ENCODE measurements at regions not wholly inside any gene's neighbourhood (a gene's known extent, or its start where the extent isn't known, plus 50 kb on each side); places are given as distances from the start of the nearest gene placed in this dataset.
"Not testable (repeated sequence)": the region's sequence is repeated elsewhere in the genome, so short reads cannot be mapped to it uniquely, and the experiment has no call there.

DNA sequence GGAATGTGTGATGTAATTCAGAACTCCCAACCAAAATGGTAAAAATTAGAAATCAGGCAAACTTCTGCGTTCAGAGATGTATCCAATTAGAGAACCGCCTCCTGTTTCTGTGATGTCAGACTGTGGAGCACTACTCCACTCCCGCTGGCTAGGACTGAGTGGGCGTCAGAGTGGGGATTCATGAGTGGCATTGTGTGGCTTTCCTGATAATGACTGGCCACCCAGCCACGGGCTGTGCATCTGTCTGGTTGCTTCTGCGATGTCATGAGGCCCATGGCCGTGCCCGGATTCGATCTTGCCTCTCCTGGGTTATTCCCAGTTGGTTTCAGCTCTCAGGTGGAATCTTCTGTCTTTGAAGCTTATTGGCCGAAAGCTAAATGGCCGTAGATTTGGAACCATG, 87.1 kb upstream of the KCNA1 start:
- no peak for DNase-seq

DNA sequence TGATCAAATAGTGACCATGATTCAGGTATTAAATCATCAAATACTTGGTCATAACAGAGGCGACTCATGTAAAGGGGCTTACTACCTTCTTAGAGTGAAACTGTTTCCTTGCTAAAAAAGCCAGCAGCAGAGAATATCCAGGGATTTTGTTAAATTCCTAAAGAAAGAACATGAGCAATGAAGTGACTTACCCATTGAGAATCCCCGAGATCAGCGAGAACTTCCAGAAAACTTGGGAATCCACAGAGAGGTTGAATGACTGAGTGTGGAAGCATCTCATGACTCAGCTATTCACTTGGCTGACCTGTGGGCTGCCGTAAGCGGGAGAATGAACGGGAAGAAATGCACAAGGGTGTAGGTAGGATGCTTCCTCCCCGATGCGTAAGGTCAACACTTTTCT, 85.3 kb upstream of the KCNA1 start:
- DNase-seq: no peak

DNA sequence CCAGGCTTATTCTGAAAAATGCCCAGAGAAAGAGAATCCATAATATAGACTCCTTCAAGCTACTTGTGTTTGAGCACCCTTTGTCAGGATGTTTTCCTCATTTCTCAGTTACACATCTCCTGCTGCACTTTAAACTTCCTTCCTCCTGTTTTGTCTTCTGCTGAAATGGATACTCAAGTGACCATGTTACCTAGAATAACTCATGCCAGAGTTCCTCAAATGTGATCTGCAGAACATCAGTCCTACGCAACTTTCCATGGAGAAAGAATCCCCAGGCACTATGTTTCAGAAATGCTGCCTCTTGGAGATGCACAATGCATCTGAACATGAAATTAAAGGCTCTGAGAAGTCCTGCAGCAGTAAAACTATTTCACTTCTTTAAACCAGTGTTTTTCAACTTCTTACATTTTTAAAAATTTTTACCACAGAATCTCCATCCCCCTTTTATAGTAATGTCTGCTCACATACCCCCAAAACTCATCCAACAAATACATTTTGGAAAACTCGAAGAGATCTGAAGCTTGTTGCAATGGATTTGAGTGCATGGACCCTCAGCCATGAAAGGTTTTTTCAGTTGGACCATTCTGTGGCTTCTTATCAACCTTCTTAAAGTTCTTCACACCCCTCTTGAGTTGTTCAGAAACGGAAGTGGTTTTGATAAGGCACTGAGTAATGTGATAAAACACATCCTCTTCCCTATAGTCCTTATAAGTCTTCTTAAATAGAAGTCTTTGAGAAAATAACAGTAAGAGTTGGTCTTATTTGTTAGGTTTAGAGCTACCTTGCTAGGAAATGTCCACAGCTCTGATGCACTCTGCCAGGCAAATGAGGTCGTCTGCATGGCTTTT, 84.5 kb upstream of the KCNA1 start:
- DNase-seq: no peak

- no peak for DNase-seq
Measured at GRCh38 chr12:4826909-4827308, 82.8 kb upstream of the KCNA1 start.

GRCh38 chr12:4828176-4828575, 81.5 kb upstream of the KCNA1 start:
- no peak for DNase-seq

DNA sequence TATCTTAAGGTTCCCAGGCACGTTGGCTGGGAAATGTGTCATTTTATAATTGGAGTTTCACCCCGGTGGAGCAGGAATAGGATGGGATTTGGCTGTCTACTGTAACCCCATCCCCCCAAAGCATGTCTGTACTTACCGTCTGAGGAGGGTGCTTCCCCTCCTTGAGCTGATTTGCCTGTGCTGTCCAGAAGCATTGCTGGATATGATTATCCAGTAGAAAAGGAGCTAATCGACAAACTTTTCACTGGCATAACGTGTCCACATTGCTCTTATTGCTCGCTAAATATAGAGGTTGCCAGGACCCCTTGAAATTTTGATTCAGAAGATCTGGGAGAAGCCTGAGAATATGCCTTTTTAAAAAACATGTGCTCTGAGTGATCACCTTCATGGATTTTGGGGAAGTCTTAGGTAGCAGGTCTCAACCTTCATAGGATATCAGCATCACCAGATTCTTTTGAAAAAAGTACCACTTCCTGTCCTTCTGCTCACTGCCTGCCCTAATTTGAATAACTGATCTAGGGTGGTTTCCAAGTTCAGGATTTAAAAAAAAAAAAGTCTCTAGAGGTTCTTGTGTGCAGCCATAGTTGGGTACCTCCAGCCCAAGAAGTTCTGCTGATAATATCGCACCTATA, 80.4 kb upstream of the KCNA1 start:
- DNase-seq: no peak

GRCh38 chr12:4829793-4830162, 79.9 kb upstream of the KCNA1 start:
- no peak for DNase-seq

- DNase-seq: no peak
Measured at GRCh38 chr12:4830556-4831210, 79.0 kb upstream of the KCNA1 start.

- no peak for DNase-seq
Measured at GRCh38 chr12:4833053-4833452, 76.7 kb upstream of the KCNA1 start.

- DNase-seq: no peak
Measured at GRCh38 chr12:4833524-4833923, 76.2 kb upstream of the KCNA1 start.

DNA sequence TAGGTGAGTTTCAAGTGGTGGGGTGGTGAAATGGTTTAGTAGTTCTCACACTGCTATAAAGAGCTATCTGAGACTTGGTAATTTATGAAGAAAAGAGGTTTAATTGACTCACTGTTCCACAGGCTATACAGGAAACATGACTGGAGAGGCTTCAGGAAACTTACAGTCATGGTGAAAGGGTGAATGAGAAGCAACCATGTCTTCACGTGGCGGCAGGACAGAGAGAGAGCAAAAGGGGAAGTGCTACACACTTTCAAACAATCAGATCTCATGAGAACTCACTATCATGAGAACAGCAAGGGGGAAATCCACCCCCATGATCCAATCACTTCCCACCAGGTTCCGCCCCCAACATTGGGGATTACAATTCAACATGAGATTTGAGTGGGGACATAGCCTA, 67.3 kb upstream of the KCNA1 start:
- not testable (repeated sequence) for DNase-seq

DNA sequence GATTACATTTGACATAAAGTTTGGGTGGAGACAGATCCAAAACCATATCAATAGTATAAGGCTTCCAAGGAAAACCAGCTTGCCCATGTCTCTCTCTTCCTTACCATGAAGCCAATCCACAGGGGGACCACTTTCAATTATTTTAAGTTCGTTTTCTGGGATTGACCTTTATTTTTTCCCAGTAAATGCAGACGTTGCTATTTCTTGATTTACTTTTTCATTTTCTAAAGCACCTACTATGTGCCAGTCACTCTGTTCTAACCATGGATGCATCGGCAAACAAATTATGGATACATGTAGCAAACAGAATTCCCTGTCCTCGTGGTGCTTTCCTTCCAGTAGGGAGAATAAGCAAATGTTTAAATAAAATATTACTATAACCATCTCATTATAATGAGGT, 65.8 kb upstream of the KCNA1 start:
- DNase-seq: no peak

- no peak for DNase-seq
Measured at GRCh38 chr12:4847713-4848112, 62.0 kb upstream of the KCNA1 start.

- no peak for DNase-seq
Measured at GRCh38 chr12:4849115-4849541, 60.6 kb upstream of the KCNA1 start.

- DNase-seq: no peak
Measured at GRCh38 chr12:4849795-4850345, 59.8 kb upstream of the KCNA1 start.

GRCh38 chr12:4850857-4851380, 58.8 kb upstream of the KCNA1 start:
- DNase-seq: no peak

DNA sequence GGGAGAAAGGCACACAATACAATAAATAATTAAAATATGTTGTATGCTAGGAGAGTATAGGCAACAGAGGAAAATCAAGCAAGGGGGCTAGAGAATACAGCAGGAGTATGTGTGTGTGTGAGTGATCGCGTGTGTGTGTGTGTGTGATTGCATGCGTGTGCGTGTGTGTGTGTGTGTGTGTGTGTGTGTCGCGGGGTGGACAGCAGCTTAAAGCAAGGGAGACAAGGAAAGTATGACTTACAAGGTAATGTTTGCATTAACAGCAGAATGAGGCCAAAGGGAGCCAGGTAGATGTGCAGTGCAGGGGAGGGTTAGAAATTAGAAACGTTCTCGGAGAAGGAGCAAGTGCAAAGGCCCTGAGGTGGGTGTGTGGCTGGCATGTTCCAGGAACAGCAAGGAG, 57.4 kb upstream of the KCNA1 start:
- DNase-seq: no peak

DNA sequence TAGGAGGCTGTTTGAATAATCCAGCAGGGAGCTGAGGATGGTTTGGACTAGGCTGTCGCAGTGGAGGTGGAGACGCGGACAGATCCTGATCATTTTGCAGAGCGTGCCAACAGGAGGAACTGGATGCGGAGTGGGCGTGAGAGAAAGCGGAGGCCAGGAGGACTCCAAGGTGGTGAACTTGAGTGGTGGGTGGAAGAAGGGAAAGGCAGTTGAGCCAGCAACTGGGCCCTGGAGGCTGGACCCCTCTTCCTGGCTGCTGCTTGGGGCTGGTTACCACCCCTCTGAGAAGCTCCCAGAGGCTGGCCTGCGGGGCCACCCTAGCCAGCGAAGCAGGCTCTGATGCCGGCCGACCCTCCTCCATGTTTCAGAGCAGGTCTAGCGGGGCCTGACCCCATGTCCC, 56.8 kb upstream of the KCNA1 start:
- DNase-seq: no peak

DNA sequence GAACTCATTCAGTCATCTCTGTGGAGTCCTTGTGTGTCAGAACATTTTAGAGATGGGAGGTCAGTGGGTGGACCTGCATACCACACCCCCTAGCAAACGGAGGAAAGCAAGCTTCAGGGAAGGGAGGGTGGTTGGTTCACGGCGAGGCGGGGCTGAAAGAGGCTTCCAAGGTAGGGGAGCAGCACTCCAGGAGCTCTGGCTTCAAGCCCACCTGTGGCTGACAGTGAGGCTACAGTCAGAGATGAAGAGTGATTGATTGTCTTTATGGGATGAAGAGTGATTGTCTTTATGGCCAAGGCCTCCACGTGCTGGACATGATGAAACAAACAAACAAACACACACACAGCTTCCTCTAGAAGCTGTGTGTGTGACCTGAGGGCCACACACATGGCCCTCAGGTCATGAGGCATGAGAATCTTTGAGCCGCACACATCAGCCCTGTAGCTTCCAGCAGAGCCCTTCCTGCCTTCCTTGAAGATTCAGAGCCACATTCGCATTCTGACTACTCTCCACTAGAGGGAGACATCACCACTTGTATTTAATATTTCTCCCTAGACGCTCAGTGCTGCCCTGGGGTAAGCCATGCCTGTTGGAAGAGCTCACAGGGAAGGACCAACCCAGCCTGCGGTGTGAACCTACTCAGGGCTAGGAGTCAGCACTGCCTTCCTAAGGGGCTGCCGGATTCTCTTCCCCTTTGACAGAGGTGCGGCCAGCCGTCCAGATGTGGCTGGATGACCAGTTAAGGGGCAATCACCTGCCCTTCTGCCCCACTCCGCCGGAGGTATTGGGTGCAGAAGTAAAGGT, 54.4 kb upstream of the KCNA1 start:
- peak; percentile 94 for DNase-seq

DNA sequence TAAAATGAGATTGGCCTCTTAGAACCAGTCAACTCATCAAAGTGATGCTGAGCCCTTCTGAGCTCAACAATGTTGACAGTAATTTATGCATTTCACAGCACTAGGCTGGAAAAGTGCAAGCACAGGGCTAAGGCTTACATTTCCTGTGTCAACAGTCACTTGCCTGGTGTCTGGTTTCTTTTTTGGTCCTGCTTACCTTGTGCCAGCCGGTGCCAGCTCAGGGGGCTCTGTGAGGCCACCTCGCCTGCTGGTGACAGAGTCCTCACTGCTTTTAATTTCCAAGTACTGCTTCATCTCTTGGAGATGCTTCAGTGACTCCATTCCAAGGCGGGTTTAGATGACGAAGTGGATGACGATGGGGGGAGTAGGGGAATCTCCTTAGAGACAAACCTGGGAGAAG, 53.1 kb upstream of the KCNA1 start:
- no peak for DNase-seq

DNA sequence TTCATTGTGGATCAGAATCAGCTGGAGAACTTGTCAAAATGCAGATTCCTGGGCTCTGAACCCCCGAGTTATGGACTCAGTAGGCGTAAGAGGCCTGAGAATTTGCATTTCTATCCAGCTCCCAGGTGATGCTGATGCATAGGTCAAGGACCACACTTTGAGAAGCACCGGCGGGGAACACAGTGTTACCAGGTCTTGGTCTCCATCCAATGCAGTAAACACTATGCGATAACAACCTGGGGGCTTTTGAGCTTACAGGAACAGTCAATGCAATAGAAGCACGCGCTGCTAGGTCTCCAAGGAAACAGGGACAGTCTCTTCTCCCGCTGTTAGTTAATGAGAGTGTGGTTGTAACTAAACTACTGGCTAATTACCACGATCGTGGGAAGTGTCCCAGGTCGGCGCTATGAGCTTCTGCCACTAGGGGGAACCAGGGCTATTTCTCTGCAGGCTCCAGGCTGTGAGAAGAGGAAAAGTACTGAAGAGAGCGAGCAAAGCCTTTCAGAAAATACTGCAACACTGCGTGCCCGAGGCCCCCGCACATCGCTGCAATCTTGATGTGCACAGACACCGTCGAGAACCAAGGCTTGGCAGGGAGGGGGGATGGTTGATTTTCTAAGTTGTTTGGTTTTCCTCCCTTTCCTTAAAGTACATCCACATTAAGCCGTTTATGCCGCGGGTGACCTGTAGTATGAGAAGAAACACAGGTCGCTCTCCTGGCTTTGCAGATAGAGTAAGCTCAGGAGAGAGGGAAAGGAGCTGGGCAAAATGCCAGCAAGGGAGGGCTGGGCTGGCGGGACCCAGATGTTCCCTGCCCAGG, 52.0 kb upstream of the KCNA1 start:
- DNase-seq: peak; percentile 84

DNA sequence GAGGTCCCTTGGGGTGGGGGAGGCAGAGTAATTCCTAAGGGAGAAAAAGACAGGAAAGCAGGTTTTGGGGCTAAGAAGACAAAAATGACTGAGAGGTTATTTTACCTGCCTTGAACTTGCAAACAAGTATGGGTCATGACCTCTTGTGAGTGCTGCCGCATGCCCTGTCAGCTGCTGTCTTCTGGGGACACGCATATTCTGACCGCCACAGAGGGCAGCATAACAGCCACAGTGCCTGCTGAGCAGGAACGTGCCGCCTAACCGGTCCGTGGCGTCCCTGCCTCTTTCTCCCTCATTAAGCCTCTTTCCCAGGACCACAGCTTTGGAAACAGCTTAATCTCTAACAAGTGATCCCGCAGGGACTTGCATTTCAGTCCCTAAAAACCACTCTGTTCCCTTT, 51.3 kb upstream of the KCNA1 start:
- no peak for DNase-seq

Measured in NCI-H2029 treated with DMSO at 0.1 percent for 48 hours (cell line).